HepG2 (cell line): ENCODE measurements at regions not wholly inside any gene's neighbourhood (a gene's known extent, or its start where the extent isn't known, plus 50 kb on each side); places are given as distances from the start of the nearest gene placed in this dataset.

Experiments used
- AKNA ChIP-seq: sonication (generic); formaldehyde crosslinking; IDR thresholded peaks from 2 replicates; pipeline ENCODE4 v1.4.0; 2020; ENCODE audit warnings: missing genetic modification reagents, borderline replicate concordance
- BCL3 ChIP-seq: sonication (generic); formaldehyde crosslinking; IDR thresholded peaks from 2 replicates; pipeline ENCODE4 v1.5.1; 2020; ENCODE audit warnings: mild to moderate bottlenecking, missing genetic modification reagents, moderate library complexity
- BHLHE40 ChIP-seq: IDR thresholded peaks from 2 replicates; pipeline ENCODE4 v1.6.1; 2011; ENCODE audit warnings: low read length, improper control_type of control experiment
- FOXA3 ChIP-seq: IDR thresholded peaks from 2 replicates; pipeline ENCODE4 v1.6.1; 2016; ENCODE audit warnings: missing genetic modification reagents, missing compliant biosample characterization
- KDM1A ChIP-seq: IDR thresholded peaks from 2 replicates; pipeline ENCODE4 v1.6.1; 2016; ENCODE audit warnings: missing compliant biosample characterization
- MTA1 ChIP-seq: sonication (generic); formaldehyde crosslinking; IDR thresholded peaks from 2 replicates; pipeline ENCODE4 v1.4.0; 2020; ENCODE audit warnings: missing genetic modification reagents, mild to moderate bottlenecking, borderline replicate concordance
- RBFOX2 ChIP-seq: fragments of 200-400 bp; formaldehyde crosslinking; IDR thresholded peaks from 2 replicates; pipeline ENCODE4 v1.6.1; 2017; ENCODE audit warnings: low read depth, mild to moderate bottlenecking, low read length
- RFX3 ChIP-seq: IDR thresholded peaks from 2 replicates; pipeline ENCODE4 v1.6.1; 2016; ENCODE audit warnings: missing biosample characterization, missing genetic modification reagents
- SALL1 ChIP-seq: sonication (generic); formaldehyde crosslinking; IDR thresholded peaks from 2 replicates; pipeline ENCODE4 v1.8.0; 2022; ENCODE audit warnings: mild to moderate bottlenecking, missing genetic modification reagents
- USF2 ChIP-seq, 2 experiments: sonication (generic) in 1 of 2; formaldehyde crosslinking in 1 of 2; IDR thresholded peaks; 2 replicates each; pipeline versions ENCODE4 v1.5.1 to v1.6.1; 2011 to 2020; ENCODE audit warnings: borderline replicate concordance in 1 of 2, low read depth in 1 of 2, low read length in 1 of 2, mild to moderate bottlenecking in 1 of 2, missing genetic modification reagents in 1 of 2, moderate library complexity in 1 of 2
- YY1 ChIP-seq: IDR thresholded peaks from 2 replicates; pipeline ENCODE4 v1.6.1; 2011; ENCODE audit warnings: low read length, low read depth, moderate library complexity, mild to moderate bottlenecking; ENCODE audit not compliant: insufficient read depth, insufficient replicate concordance
- ZMYM3 ChIP-seq: sonication (generic); formaldehyde crosslinking; IDR thresholded peaks from 2 replicates; pipeline ENCODE4 v1.5.1; 2020; ENCODE audit warnings: mild to moderate bottlenecking, missing genetic modification reagents
- ZNF142 ChIP-seq: sonication (generic); formaldehyde crosslinking; IDR thresholded peaks from 2 replicates; pipeline ENCODE4 v1.4.0; 2020; ENCODE audit warnings: missing genetic modification reagents
- ZNF607 ChIP-seq: sonication (generic); formaldehyde crosslinking; IDR thresholded peaks from 2 replicates; pipeline ENCODE4 v1.5.1; 2020; ENCODE audit warnings: missing genetic modification reagents, mild to moderate bottlenecking, borderline replicate concordance

- no peak for TF ChIP-seq USF2 (IDR thresholded peaks at IDR 0.05; ENCODE audit: low read depth, low read length)
- TF ChIP-seq USF2 (CRISPR knock-in tag; IDR thresholded peaks at IDR 0.05; ENCODE audit: borderline replicate concordance): no peak
- peak; percentile 33; the same call in 1 of the 2 replicates for TF ChIP-seq MTA1
- peak; percentile 30; the same call in 1 of the 2 replicates for TF ChIP-seq ZNF142
- TF ChIP-seq KDM1A: peak; percentile 52; the same call in 1 of the 2 replicates
- peak; percentile 58 for TF ChIP-seq YY1
- TF ChIP-seq RBFOX2: peak; percentile 72
- TF ChIP-seq FOXA3 (CRISPR knock-in tag): no peak
- 0 out of 2 replicates have a peak, but pooled peaks have one; percentile 52 for TF ChIP-seq ZNF607 (CRISPR knock-in tag)
- TF ChIP-seq BCL3 (CRISPR knock-in tag): peak; percentile 23; the same call in 1 of the 2 replicates
- TF ChIP-seq ZMYM3 (CRISPR knock-in tag): peak; percentile 62
- TF ChIP-seq SALL1: peak; percentile 86
- no peak for TF ChIP-seq BHLHE40
- no peak for TF ChIP-seq AKNA (CRISPR knock-in tag)
- TF ChIP-seq RFX3 (CRISPR knock-in tag): no peak
Measured at GRCh38 chr14:89618811-89619551, 201.9 kb upstream of the FOXN3 start (continued).
